GM12892 (cell line): ENCODE measurements at regions not wholly inside any gene's neighbourhood (a gene's known extent, or its start where the extent isn't known, plus 50 kb on each side); places are given as distances from the start of the nearest gene placed in this dataset.

Experiments used
- POLR2A ChIP-seq: IDR thresholded peaks from 2 replicates; pipeline ENCODE4 v1.6.1; 2011; ENCODE audit warnings: low read depth, low read length, control low read depth
- TAF1 ChIP-seq: IDR thresholded peaks from 2 replicates; pipeline ENCODE4 v1.6.1; 2011; ENCODE audit warnings: low read depth, mild to moderate bottlenecking, control low read depth, low read length, borderline replicate concordance

GRCh38 chr6:97639702-97640101 is 356.7 kb upstream of the MMS22L start:
- TF ChIP-seq POLR2A (no peak), TAF1 (no peak)
